IMR-90 (cell line): ENCODE measurements at regions not wholly inside any gene's neighbourhood (a gene's known extent, or its start where the extent isn't known, plus 50 kb on each side); places are given as distances from the start of the nearest gene placed in this dataset.

Source experiments
- ATAC-seq: fragments of 200-7000 bp; cut with Tn5 transposase; 2 replicates; pipeline ENCODE4 v1.9.1; 2020; ENCODE audit warnings: low read depth, mild to moderate bottlenecking, moderate library complexity
- BruUV-seq: library from RNA; stranded (reverse); fragments of 400-500 nt; replicated peaks from 2 replicates; lab custom pipeline; 2021; lab: Mats Ljungman, UMichigan
- CTCF ChIA-PET: fragments of 300-600 bp; formaldehyde crosslinking; extraction: SDS; loops from one replicate; lab custom pipeline; 2021; ENCODE audit warnings: antibody characterized with exemption; lab: Yijun Ruan, JAX
- POLR2A ChIA-PET: fragments of 300-600 bp; sonication (Branson Sonifier 250); formaldehyde crosslinking; loops from one replicate; lab custom pipeline; 2022; ENCODE audit warnings: antibody characterized with exemption; ENCODE audit not compliant: unreplicated experiment; lab: Charles Lee
- DNase-seq: peaks from one replicate; pipeline ENCODE4 v3.0.0; 2013
- H2AFZ ChIP-seq: replicated peaks from 2 replicates; pipeline ENCODE3; 2013; ENCODE audit warnings: low read length, mild to moderate bottlenecking; ENCODE audit not compliant: poor library complexity
- H2AK5ac ChIP-seq: 2 replicates; pipeline ENCODE4 v1.6.1; 2013; ENCODE audit warnings: low read depth, low read length, inconsistent platforms
- H2AK9ac ChIP-seq: replicated peaks from 2 replicates; pipeline ENCODE3; 2013; ENCODE audit warnings: mild to moderate bottlenecking, low read depth, low read length, moderate library complexity; ENCODE audit not compliant: poor library complexity
- H2BK120ac ChIP-seq: 2 replicates; pipeline ENCODE4 v1.6.1; 2013; ENCODE audit warnings: low read depth, low read length, inconsistent platforms
- H2BK15ac ChIP-seq: 3 replicates; pipeline ENCODE4 v1.6.1; 2013; ENCODE audit warnings: low read depth, low read length, inconsistent platforms
- H2BK20ac ChIP-seq: 2 replicates; pipeline ENCODE4 v1.6.1; 2013; ENCODE audit warnings: low read depth, mild to moderate bottlenecking, inconsistent platforms, low read length, moderate library complexity
- H2BK5ac ChIP-seq: 2 replicates; pipeline ENCODE4 v1.6.1; 2013; ENCODE audit warnings: mild to moderate bottlenecking, low read depth, low read length, inconsistent platforms; ENCODE audit not compliant: poor library complexity, severe bottlenecking
- H3K14ac ChIP-seq: replicated peaks from 2 replicates; pipeline ENCODE4 v1.6.1; 2013; ENCODE audit warnings: low read depth, low read length, inconsistent platforms
- H3K18ac ChIP-seq: 2 replicates; pipeline ENCODE4 v1.6.1; 2013; ENCODE audit warnings: low read depth, low read length, control low read depth
- H3K23ac ChIP-seq: 2 replicates; pipeline ENCODE4 v1.6.1; 2013; ENCODE audit warnings: low read depth, low read length, inconsistent platforms
- H3K27ac ChIP-seq: 2 replicates; pipeline ENCODE4 v1.5.1; 2013; ENCODE audit warnings: mild to moderate bottlenecking, control low read depth, low read length; ENCODE audit not compliant: insufficient read depth
- H3K27me3 ChIP-seq: 2 replicates; pipeline ENCODE4 v1.6.1; 2013; ENCODE audit warnings: low read length; ENCODE audit not compliant: control insufficient read depth, insufficient read depth
- H3K36me3 ChIP-seq: 2 replicates; pipeline ENCODE4 v1.6.1; 2013; ENCODE audit warnings: low read length, mixed read lengths; ENCODE audit not compliant: control insufficient read depth, insufficient read depth
- H3K4ac ChIP-seq: 2 replicates; pipeline ENCODE4 v1.6.1; 2013; ENCODE audit warnings: low read depth, low read length, inconsistent platforms
- H3K4me1 ChIP-seq: 2 replicates; pipeline ENCODE4 v1.6.1; 2013; ENCODE audit warnings: low read length, mixed read lengths; ENCODE audit not compliant: control insufficient read depth, insufficient read depth
- H3K4me2 ChIP-seq: 2 replicates; pipeline ENCODE4 v1.6.1; 2013; ENCODE audit warnings: low read depth, mild to moderate bottlenecking, control low read depth, low read length, moderate library complexity
- H3K4me3 ChIP-seq: 2 replicates; pipeline ENCODE4 v1.5.1; 2013; ENCODE audit warnings: low read depth, mild to moderate bottlenecking, control low read depth, low read length, moderate library complexity; ENCODE audit not compliant: insufficient read depth
- H3K56ac ChIP-seq: 2 replicates; pipeline ENCODE4 v1.6.1; 2013; ENCODE audit warnings: low read length, inconsistent platforms; ENCODE audit not compliant: insufficient read depth; ENCODE audit errors: extremely low read depth
- H3K79me1 ChIP-seq, 2 experiments: 2 replicates each; pipeline ENCODE4 v1.6.1; 2013; ENCODE audit warnings: low read length in 2 of 2, inconsistent platforms in 1 of 2, low read depth in 1 of 2
- H3K9ac ChIP-seq: 2 replicates; pipeline ENCODE4 v1.6.1; 2013; ENCODE audit warnings: low read depth, low read length, control low read depth
- H3K9me1 ChIP-seq: 2 replicates; pipeline ENCODE4 v1.6.1; 2013; ENCODE audit warnings: low read length, inconsistent platforms; ENCODE audit not compliant: insufficient read depth
- H3K9me3 ChIP-seq: 2 replicates; pipeline ENCODE4 v1.6.1; 2013; ENCODE audit warnings: low read length; ENCODE audit not compliant: control insufficient read depth, insufficient read depth
- H4K20me1 ChIP-seq: 2 replicates; pipeline ENCODE4 v1.6.1; 2013; ENCODE audit warnings: low read length, inconsistent platforms; ENCODE audit not compliant: insufficient read depth
- H4K5ac ChIP-seq: 2 replicates; pipeline ENCODE4 v1.6.1; 2013; ENCODE audit warnings: mild to moderate bottlenecking, low read depth, low read length, control low read depth
- H4K8ac ChIP-seq, 2 experiments: 2 replicates each; pipeline ENCODE4 v1.6.1; 2013; ENCODE audit warnings: low read depth in 2 of 2, low read length in 2 of 2, control low read depth in 1 of 2, inconsistent platforms in 1 of 2
- H4K91ac ChIP-seq: 2 replicates; pipeline ENCODE4 v1.6.1; 2013; ENCODE audit warnings: low read depth, low read length, inconsistent platforms; ENCODE audit not compliant: insufficient read depth
- BHLHE40 ChIP-seq: fragments of 150-350 bp; IDR thresholded peaks from 2 replicates; pipeline ENCODE4 v1.6.1; 2016; ENCODE audit warnings: mild to moderate bottlenecking, low read depth, low read length
- CEBPB ChIP-seq: IDR thresholded peaks from 2 replicates; pipeline ENCODE4 v1.6.1; 2012; ENCODE audit warnings: low read depth, low read length, improper control_type of control experiment
- MAFK ChIP-seq: IDR thresholded peaks from 2 replicates; pipeline ENCODE4 v1.6.1; 2012; ENCODE audit warnings: low read depth, low read length, improper control_type of control experiment
- MAZ ChIP-seq: IDR thresholded peaks from 2 replicates; pipeline ENCODE4 v1.6.1; 2012; ENCODE audit warnings: low read depth, mild to moderate bottlenecking, low read length, improper control_type of control experiment, moderate library complexity, borderline replicate concordance
- RAD21 ChIP-seq: IDR thresholded peaks from 2 replicates; pipeline ENCODE4 v1.6.1; 2012; ENCODE audit warnings: low read length, improper control_type of control experiment
- RCOR1 ChIP-seq: IDR thresholded peaks from 2 replicates; pipeline ENCODE4 v1.6.1; 2012; ENCODE audit warnings: mild to moderate bottlenecking, low read length, improper control_type of control experiment; ENCODE audit not compliant: insufficient replicate concordance
- RFX5 ChIP-seq: IDR thresholded peaks from 2 replicates; pipeline ENCODE4 v1.8.0; 2012; ENCODE audit warnings: low read depth, mild to moderate bottlenecking, low read length, moderate library complexity
- SMC3 ChIP-seq: fragments of 150-350 bp; IDR thresholded peaks from 2 replicates; pipeline ENCODE4 v1.6.1; 2016; ENCODE audit warnings: low read depth, mild to moderate bottlenecking, antibody characterized with exemption, low read length, moderate library complexity
- WGBS, 2 experiments: methylation state at CpG; one replicate each; pipeline versions ENCODE4 v1.1.5 to v1.1.7; 2013; ENCODE audit warnings: missing lambda C conversion rate in 2 of 2; ENCODE audit not compliant: insufficient read length in 1 of 2; ENCODE audit errors: extremely low coverage in 2 of 2; 5-methylcytosine and 5-hydroxymethylcytosine counted together
- dilution Hi-C: fragments of 300-500 bp; cut with HindIII; formaldehyde crosslinking; loops from one replicate; pipeline ENCODE4 v1.14.3; 2018; ENCODE audit warnings: low sequenced_read_pairs; ENCODE audit not compliant: unreplicated experiment
- in situ Hi-C: fragments of 300-500 bp; cut with MboI; formaldehyde crosslinking; loops from 3 replicates; pipeline ENCODE4 v1.14.3; 2019; ENCODE audit warnings: low sequenced_read_pairs, inconsistent platforms, mixed read lengths
- intact Hi-C: fragments of 100-400 bp; cut with micrococcal nuclease; formaldehyde crosslinking; loops from 2 replicates; pipeline ENCODE4 v1.10.0; 2022
- TF ChIP-seq, protein P1 (sequence below): fragments of 150-350 bp; IDR thresholded peaks from 2 replicates; pipeline ENCODE4 v1.6.1; 2016; ENCODE audit warnings: low read depth, mild to moderate bottlenecking, low read length, moderate library complexity, borderline replicate concordance

DNA sequence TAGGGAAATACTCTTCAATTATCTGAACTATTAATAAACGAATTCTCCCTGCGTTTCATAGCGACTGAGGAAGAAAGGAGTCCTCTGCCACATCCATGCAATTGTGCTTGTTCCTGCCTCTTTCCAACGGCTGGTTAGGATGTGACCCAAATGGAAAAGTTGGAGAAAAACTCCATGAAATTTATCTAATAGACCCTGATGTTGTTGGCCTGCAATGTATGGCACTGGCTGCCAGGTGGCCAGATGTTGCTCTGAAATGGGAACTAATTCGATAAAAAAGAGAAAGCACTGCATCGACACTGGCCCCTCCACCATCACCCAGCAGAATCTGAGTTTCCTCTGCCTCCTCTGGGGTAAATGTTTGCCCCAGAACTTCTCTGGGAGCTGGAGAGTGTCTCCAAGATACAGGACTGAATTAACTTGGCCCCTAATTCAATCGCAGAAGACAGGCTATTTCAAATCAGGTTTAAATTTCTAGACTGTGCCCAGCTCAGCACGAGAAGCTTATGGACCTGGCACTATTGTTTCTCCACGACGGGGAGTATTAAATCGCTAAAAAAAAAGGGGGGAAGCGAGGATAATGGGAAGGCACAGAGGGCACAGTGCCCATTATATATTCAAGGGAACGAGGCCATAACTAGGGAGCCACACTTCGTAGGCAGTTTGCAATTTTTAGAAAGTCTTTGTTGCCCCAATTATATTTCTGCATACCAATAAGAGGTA is 103.9 kb downstream of the ZIC5 start:
- in situ Hi-C loops (no loop called here), intact Hi-C loops (no loop called here), dilution Hi-C loops (no loop called here)
- no peak overlapping the region for H3K27ac ChIP-seq
- H3K18ac ChIP-seq, result no peak overlapping the region
- H4K20me1 ChIP-seq, result no peaks in the 10 kb centered on the region
- H2BK5ac ChIP-seq, result no peak overlapping the region
- H2BK120ac ChIP-seq, result no peak overlapping the region
- ATAC-seq (no peak), DNase-seq (no peak)
- ChIA-PET CTCF (no interaction called here), POLR2A (no interaction called here)
- no peak for TF ChIP-seq RCOR1
- TF ChIP-seq, protein P1, sequence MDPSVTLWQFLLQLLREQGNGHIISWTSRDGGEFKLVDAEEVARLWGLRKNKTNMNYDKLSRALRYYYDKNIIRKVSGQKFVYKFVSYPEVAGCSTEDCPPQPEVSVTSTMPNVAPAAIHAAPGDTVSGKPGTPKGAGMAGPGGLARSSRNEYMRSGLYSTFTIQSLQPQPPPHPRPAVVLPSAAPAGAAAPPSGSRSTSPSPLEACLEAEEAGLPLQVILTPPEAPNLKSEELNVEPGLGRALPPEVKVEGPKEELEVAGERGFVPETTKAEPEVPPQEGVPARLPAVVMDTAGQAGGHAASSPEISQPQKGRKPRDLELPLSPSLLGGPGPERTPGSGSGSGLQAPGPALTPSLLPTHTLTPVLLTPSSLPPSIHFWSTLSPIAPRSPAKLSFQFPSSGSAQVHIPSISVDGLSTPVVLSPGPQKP, result no peak
- TF ChIP-seq MAZ, result no peak
- TF ChIP-seq RFX5, result no peak
- no peak for TF ChIP-seq SMC3
- TF ChIP-seq BHLHE40, result no peak
- no peak for TF ChIP-seq CEBPB
- no peak for TF ChIP-seq RAD21
- TF ChIP-seq MAFK, result no peak
- no peak overlapping the region for H3K4ac ChIP-seq
- H2BK15ac ChIP-seq, result no peak overlapping the region
- no peak overlapping the region for H3K14ac ChIP-seq
- BruUV-seq, result no TSS peak
- H2AK5ac ChIP-seq, result no peak overlapping the region
- H3K4me3 ChIP-seq, result no peak overlapping the region
- no peak overlapping the region for H2BK20ac ChIP-seq
- no peaks in the 10 kb centered on the region for H3K9me3 ChIP-seq
- H3K9me1 ChIP-seq, result no peaks in the 10 kb centered on the region
- H3K56ac ChIP-seq, result no peak overlapping the region
- H4K5ac ChIP-seq, result no peak overlapping the region
- no peaks in the 10 kb centered on the region for H3K79me1 ChIP-seq
- no peak overlapping the region for H4K8ac ChIP-seq
- peaks cover 10% of the 10 kb centered on the region for H3K27me3 ChIP-seq
- no peaks in the 10 kb centered on the region for H3K4me1 ChIP-seq
- no peaks in the 10 kb centered on the region for H3K36me3 ChIP-seq
- WGBS, 2 experiments, result 83% methylated on average over 1 of the region's 14 CpGs; no CpG with 5 or more reads in 1 of the 2 experiments
- H3K23ac ChIP-seq, result no peak overlapping the region
- H3K9ac ChIP-seq, result no peak overlapping the region
- no peak overlapping the region for H3K4me2 ChIP-seq
- no peak overlapping the region for H4K91ac ChIP-seq
- no peak overlapping the region for H2AFZ ChIP-seq
- no peak overlapping the region for H2AK9ac ChIP-seq
